A673 (cell line): ENCODE measurements at regions not wholly inside any gene's neighbourhood (a gene's known extent, or its start where the extent isn't known, plus 50 kb on each side); places are given as distances from the start of the nearest gene placed in this dataset.

Experiments used
- BruUV-seq: library from RNA; stranded (reverse); fragments of 400-500 nt; replicated peaks from 2 replicates; lab custom pipeline; 2021; lab: Mats Ljungman, UMichigan
- CTCF ChIA-PET: fragments of 300-600 bp; sonication (Branson Sonifier 250); formaldehyde crosslinking; loops from one replicate; lab custom pipeline; 2022; ENCODE audit warnings: antibody characterized with exemption; lab: Charles Lee
- POLR2A ChIA-PET: fragments of 300-600 bp; sonication (Branson Sonifier 250); formaldehyde crosslinking; loops from one replicate; lab custom pipeline; 2022; ENCODE audit warnings: antibody characterized with exemption; ENCODE audit not compliant: low non-redundant PET; lab: Charles Lee
- DNase-seq: peaks from one replicate; pipeline ENCODE4 v3.0.0-alpha.2; 2015; ENCODE audit warnings: low spot score
- H3K27ac ChIP-seq: fragments of 200-600 bp; sonication (generic); 2 replicates; pipeline ENCODE4 v1.5.1; 2016; ENCODE audit warnings: mixed run types, low read depth, mild to moderate bottlenecking, mixed read lengths, antibody characterized with exemption, low read length; ENCODE audit not compliant: poor library complexity, severe bottlenecking
- H3K27me3 ChIP-seq: fragments of 200-600 bp; sonication (generic); replicated peaks from 2 replicates; pipeline ENCODE4 v1.6.1; 2017; ENCODE audit warnings: mixed run types, low read depth, mild to moderate bottlenecking, mixed read lengths, antibody characterized with exemption, low read length; ENCODE audit not compliant: insufficient read depth, poor library complexity
- H3K36me3 ChIP-seq: fragments of 200-600 bp; sonication (generic); 2 replicates; pipeline ENCODE4 v1.6.1; 2016; ENCODE audit warnings: mixed run types, mild to moderate bottlenecking, mixed read lengths, antibody characterized with exemption, low read length; ENCODE audit not compliant: insufficient read depth, poor library complexity, severe bottlenecking
- H3K4me1 ChIP-seq: fragments of 200-600 bp; sonication (generic); 2 replicates; pipeline ENCODE4 v1.6.1; 2017; ENCODE audit warnings: mixed run types, mild to moderate bottlenecking, mixed read lengths, antibody characterized with exemption, low read length; ENCODE audit not compliant: insufficient read depth, poor library complexity, severe bottlenecking
- H3K4me3 ChIP-seq: fragments of 200-600 bp; sonication (generic); 2 replicates; pipeline ENCODE4 v1.5.1; 2016; ENCODE audit warnings: low read depth, mixed run types, mild to moderate bottlenecking, mixed read lengths, low read length; ENCODE audit not compliant: poor library complexity, severe bottlenecking
- H3K9me3 ChIP-seq: fragments of 200-600 bp; sonication (generic); 2 replicates; pipeline ENCODE4 v1.6.1; 2016; ENCODE audit warnings: mixed run types, low read depth, mild to moderate bottlenecking, mixed read lengths, antibody characterized with exemption, low read length; ENCODE audit not compliant: poor library complexity, severe bottlenecking
- EZH2 ChIP-seq: fragments of 200-600 bp; sonication (generic); IDR thresholded peaks from 2 replicates; pipeline ENCODE4 v1.6.1; 2017; ENCODE audit warnings: borderline replicate concordance, low read depth, mild to moderate bottlenecking, mixed read lengths, antibody characterized with exemption, low read length; ENCODE audit not compliant: poor library complexity, severe bottlenecking
- intact Hi-C: fragments of 100-400 bp; cut with micrococcal nuclease; formaldehyde crosslinking; loops from one replicate; pipeline ENCODE4 v1.10.0; 2022; ENCODE audit not compliant: unreplicated experiment
- TF ChIP-seq, protein P1 (sequence below): fragments of 300-800, 200-600 bp; sonication (generic); conservative IDR thresholded peaks from 2 replicates; pipeline ENCODE4 v1.5.1; 2017; ENCODE audit warnings: low read depth, mild to moderate bottlenecking, antibody characterized with exemption, low read length, moderate library complexity, mixed read lengths

DNA sequence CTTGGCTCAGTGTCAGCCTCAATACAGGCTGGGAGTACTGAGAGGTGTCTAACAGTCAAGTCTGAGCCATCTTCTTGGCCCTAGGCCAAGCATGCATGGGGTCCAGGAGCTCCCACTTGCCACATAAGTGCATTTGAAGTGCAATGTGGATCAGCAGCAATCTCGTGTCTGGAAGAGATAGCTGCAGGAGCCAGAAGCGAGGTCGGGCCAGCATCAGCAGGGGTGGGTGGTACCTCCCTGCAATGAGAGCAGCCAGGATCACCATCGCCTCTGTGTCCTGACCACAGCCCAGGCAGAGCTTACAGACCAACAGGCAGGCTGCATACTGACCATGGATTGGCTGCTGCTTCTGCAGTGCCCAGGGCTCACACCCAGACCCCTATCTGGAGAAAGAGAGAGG lies 83.0 kb upstream of the CXCL12 start:
- CTCF ChIA-PET: no interaction called here
- Histone ChIP-seq H3K27ac (no peak overlapping the region), H3K4me1 (no peaks in the 10 kb centered on the region), H3K4me3 (no peak overlapping the region), H3K36me3 (no peaks in the 10 kb centered on the region), H3K27me3 (no peaks in the 10 kb centered on the region), H3K9me3 (no peaks in the 10 kb centered on the region)
- no TSS peak for BruUV-seq
- no peak for DNase-seq
- intact Hi-C loops: loop anchor here (5.0 kb wide), 1 partner anchor 44 kb away; no protein-coding TSS in a partner anchor
- POLR2A ChIA-PET: no interaction called here
- no peak for TF ChIP-seq EZH2
- TF ChIP-seq, protein P1, sequence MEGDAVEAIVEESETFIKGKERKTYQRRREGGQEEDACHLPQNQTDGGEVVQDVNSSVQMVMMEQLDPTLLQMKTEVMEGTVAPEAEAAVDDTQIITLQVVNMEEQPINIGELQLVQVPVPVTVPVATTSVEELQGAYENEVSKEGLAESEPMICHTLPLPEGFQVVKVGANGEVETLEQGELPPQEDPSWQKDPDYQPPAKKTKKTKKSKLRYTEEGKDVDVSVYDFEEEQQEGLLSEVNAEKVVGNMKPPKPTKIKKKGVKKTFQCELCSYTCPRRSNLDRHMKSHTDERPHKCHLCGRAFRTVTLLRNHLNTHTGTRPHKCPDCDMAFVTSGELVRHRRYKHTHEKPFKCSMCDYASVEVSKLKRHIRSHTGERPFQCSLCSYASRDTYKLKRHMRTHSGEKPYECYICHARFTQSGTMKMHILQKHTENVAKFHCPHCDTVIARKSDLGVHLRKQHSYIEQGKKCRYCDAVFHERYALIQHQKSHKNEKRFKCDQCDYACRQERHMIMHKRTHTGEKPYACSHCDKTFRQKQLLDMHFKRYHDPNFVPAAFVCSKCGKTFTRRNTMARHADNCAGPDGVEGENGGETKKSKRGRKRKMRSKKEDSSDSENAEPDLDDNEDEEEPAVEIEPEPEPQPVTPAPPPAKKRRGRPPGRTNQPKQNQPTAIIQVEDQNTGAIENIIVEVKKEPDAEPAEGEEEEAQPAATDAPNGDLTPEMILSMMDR: no peak

- BruUV-seq: no TSS peak
- Histone ChIP-seq H3K4me3 (no peak overlapping the region), H3K27ac (no peak overlapping the region), H3K9me3 (no peaks in the 10 kb centered on the region), H3K4me1 (no peaks in the 10 kb centered on the region), H3K27me3 (no peaks in the 10 kb centered on the region), H3K36me3 (no peaks in the 10 kb centered on the region)
- DNase-seq: no peak
- intact Hi-C loops: loop anchor here (5.0 kb wide), 1 partner anchor 44 kb away; no protein-coding TSS in a partner anchor
- TF ChIP-seq, protein P1: no peak
- POLR2A ChIA-PET: no interaction called here
- CTCF ChIA-PET: no interaction called here
Observed at GRCh38 chr10:44468525-44468924, 83.6 kb upstream of the CXCL12 start.

- H3K9me3 ChIP-seq: no peaks in the 10 kb centered on the region
- CTCF ChIA-PET: no interaction called here
- no peak overlapping the region for H3K4me3 ChIP-seq
- no peak for TF ChIP-seq EZH2
- TF ChIP-seq, protein P1: no peak
- no peaks in the 10 kb centered on the region for H3K4me1 ChIP-seq
- intact Hi-C loops: loop anchor here (5.0 kb wide), 1 partner anchor 43 kb away; no protein-coding TSS in a partner anchor
- POLR2A ChIA-PET: no interaction called here
- no TSS peak for BruUV-seq
- no peak for DNase-seq
- H3K27ac ChIP-seq: no peak overlapping the region
- H3K36me3 ChIP-seq: no peaks in the 10 kb centered on the region
- H3K27me3 ChIP-seq: no peaks in the 10 kb centered on the region
Observed at GRCh38 chr10:44468965-44469364, 84.1 kb upstream of the CXCL12 start.
